ENCODE measurements at regions not wholly inside any gene's neighbourhood (a gene's known extent, or its start where the extent isn't known, plus 50 kb on each side); places are given as distances from the start of the nearest gene placed in this dataset.

- no peak for TF ChIP-seq POLR2A (IDR thresholded peaks at IDR 0.05; ENCODE audit: low read depth, low read length)
- TF ChIP-seq TAF1 (IDR thresholded peaks at IDR 0.05; ENCODE audit: borderline replicate concordance, low read depth, low read length) = no peak
- TF ChIP-seq POLR2AphosphoS5 (IDR thresholded peaks at IDR 0.05; ENCODE audit: low read depth, low read length) = no peak
Measured at GRCh38 chr11:95308512-95309035, 77.6 kb upstream of the SESN3 start.
